Fibroblast of mammary gland (primary cell): ENCODE measurements at regions not wholly inside any gene's neighbourhood (a gene's known extent, or its start where the extent isn't known, plus 50 kb on each side); places are given as distances from the start of the nearest gene placed in this dataset.
A peak's percentile ranks its signal among the peaks of the same experiment; 100 is the strongest.

Source experiments
- DNase-seq: peaks from one replicate; pipeline ENCODE4 v3.0.0-alpha.2; 2010; ENCODE audit warnings: low read depth
- H3K4me3 ChIP-seq: 2 replicates; pipeline ENCODE4 v1.5.1; 2011; ENCODE audit warnings: low read depth, mild to moderate bottlenecking, low read length, moderate library complexity; ENCODE audit not compliant: control insufficient read depth
- TF ChIP-seq, protein P1 (sequence below): conservative IDR thresholded peaks from 2 replicates; pipeline ENCODE4 v1.5.1; 2011; ENCODE audit warnings: low read depth, low read length, inconsistent platforms; ENCODE audit not compliant: control insufficient read depth, insufficient read depth

DNA sequence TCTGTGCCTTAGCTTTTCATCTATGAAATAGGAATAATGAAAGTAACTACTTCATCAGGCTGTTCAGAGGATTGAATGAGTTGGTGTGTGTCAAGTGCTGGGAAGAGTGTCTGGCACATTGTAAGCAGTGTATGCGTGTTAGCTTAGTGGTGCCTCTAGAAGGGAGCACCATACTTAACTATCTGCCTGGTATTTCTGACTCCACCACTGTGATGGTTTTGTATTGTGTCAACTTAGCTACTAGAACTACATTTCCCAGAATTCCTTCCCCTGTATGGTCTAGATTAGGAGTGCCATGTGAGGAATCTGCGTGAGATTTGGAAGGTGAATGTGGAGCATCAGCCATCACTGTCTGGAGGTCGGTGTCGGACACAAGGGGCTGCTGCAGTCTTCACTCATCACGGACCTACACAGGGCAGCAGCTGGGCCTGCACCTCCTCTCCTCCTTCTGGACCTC, 115.4 kb upstream of the GALNT15 start:
- no peak overlapping the region for H3K4me3 ChIP-seq
- peak; percentile 49 for DNase-seq
- TF ChIP-seq, protein P1, sequence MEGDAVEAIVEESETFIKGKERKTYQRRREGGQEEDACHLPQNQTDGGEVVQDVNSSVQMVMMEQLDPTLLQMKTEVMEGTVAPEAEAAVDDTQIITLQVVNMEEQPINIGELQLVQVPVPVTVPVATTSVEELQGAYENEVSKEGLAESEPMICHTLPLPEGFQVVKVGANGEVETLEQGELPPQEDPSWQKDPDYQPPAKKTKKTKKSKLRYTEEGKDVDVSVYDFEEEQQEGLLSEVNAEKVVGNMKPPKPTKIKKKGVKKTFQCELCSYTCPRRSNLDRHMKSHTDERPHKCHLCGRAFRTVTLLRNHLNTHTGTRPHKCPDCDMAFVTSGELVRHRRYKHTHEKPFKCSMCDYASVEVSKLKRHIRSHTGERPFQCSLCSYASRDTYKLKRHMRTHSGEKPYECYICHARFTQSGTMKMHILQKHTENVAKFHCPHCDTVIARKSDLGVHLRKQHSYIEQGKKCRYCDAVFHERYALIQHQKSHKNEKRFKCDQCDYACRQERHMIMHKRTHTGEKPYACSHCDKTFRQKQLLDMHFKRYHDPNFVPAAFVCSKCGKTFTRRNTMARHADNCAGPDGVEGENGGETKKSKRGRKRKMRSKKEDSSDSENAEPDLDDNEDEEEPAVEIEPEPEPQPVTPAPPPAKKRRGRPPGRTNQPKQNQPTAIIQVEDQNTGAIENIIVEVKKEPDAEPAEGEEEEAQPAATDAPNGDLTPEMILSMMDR, result no peak

DNA sequence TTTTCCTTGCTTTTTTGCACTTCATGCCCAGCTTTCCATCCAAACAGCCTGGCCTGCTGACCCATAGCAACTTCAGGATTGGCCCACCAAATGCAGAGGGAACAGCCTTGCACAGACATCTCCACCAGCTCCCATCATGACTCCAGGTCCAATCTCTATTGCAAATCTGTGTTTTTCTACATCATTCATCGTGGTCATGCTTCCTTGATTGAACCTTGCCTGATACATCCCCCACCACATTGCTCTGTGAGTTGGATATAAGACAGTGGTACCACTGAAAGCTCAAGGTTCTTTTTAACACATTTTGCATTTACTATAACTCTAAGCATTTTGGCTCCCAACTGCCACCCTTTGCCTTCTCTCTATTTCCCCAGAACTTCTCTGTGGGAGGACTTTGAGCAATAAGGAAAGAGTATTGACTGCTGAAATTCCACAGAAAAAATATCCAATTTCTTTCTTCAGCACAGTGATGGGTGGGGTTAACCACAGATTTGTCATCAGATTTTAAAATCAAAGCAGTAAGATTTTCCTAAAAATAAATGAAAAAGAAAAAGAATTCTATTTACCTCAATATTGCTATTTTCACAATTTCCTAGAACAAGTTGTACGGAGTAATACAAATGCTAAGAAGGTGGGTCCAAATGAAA, 114.6 kb upstream of the GALNT15 start:
- H3K4me3 ChIP-seq, result no peak overlapping the region
- DNase-seq, result no peak
- TF ChIP-seq, protein P1, result no peak

DNA sequence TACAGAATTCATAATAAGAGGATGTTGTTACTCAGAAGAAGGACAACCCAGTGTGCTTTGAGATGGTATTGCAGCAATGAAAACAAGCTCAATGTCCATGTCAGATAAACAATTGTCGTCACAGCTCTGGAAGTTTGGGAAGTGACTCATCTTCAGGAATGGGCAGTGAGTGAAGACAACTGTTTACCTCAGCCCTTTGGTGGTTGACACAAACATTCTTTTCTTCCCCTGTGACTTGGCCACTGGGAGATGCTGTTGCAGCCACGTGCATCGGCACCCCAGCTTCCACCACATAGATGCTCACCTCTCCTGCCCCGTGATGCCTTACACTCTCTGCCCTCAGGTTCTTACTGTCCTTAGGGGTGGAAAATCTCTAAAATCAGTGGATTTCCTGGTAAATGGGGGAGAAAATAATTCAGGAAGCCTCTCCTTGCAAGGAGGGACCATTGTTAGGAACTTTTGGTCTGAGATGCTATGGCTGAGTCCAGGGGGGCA, 114.1 kb upstream of the GALNT15 start:
- TF ChIP-seq, protein P1, result peak; percentile 4
- H3K4me3 ChIP-seq, result no peak overlapping the region
- peak; percentile 100 for DNase-seq

DNA sequence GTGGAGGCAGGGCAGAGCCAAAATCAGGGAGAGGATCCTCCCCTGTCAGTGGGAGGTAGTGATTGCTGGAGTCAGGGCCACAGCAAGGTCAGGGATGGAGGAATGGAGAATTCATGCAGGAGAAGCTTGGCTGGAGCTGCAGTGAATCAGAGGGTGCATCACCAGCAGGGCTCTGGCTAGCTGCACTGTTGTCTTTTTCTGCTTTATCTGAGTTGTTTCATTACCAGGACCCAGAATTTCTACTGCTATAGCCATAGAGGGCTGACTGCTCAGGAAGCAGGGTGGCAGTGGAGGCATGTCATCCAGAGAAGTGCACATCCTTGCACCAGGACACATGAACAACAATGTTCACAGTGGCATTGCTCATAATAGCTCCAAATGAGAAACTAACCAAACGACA, 113.5 kb upstream of the GALNT15 start:
- no peak overlapping the region for H3K4me3 ChIP-seq
- TF ChIP-seq, protein P1, result no peak
- peak; percentile 98 for DNase-seq

DNA sequence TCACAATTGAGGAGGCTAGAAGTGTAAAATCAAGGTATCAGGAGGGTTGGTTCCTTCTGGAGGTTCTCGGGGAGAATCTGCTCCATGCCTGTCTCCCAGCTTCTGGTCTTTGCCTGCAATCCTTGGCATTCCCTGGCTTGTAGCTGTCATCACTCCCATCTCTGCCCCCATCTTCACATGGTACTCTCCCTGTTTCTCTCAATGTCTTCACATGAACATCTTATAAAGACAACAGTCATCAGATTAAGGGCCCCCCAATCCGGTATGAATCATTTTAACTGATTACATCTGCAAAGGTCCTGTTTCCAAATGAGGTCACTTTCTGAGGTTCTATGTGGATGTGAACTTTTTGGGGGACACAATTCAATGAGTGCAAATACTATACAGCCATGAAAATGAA, 113.0 kb upstream of the GALNT15 start:
- TF ChIP-seq, protein P1, result no peak
- peak; percentile 78 for DNase-seq

DNA sequence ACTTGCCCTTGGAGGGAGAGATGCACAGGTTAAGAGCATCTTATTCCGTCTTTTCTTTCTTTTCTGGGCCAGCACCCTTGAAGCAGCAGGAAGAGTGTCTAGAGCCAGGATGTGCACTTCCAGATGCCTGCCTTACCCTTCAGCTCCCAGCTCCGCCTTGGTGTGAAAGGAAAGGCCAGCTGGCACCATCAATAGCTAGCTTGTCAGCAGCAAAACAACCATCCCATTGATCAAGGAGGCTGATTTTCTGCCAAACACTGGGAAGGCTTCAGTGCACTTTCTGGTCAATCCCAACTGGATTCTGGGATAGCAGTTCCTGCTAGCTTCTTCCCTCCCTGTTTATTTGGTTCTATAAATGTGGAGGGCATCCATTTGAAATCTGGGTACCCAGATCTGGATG, 110.9 kb upstream of the GALNT15 start:
- TF ChIP-seq, protein P1, result no peak
- no peak overlapping the region for H3K4me3 ChIP-seq
- DNase-seq, result peak; percentile 19

More for the DNA sequence above, 113.0 kb upstream of the GALNT15 start:
- no peak overlapping the region for H3K4me3 ChIP-seq
